Ovary (tissue), 3 donors: ENCODE measurements at regions not wholly inside any gene's neighbourhood (a gene's known extent, or its start where the extent isn't known, plus 50 kb on each side); places are given as distances from the start of the nearest gene placed in this dataset.

Source experiments
- CTCF ChIP-seq, 3 donors: fragments of 450-650 bp in 2 of 3; fragments of 200-600 bp in 1 of 3; IDR thresholded peaks; one replicate each; pipeline versions ENCODE4 v1.5.1 to v1.8.0; 2016 to 2022; ENCODE audit warnings: antibody characterized with exemption in 3 of 3, mild to moderate bottlenecking in 1 of 3
- POLR2A ChIP-seq: fragments of 450-650 bp; IDR thresholded peaks from one replicate; pipeline ENCODE4 v1.6.1; 2017; ENCODE audit warnings: antibody characterized with exemption, mild to moderate bottlenecking, moderate library complexity
- donor health status: DM: no; HTN: no; CAD: no.

- no peak for TF ChIP-seq POLR2A
- TF ChIP-seq CTCF (IDR thresholded peaks at IDR 0.05) = no peak
These were observed 402.5 kb upstream of the ETAA1 start for GRCh38 chr2:66994654-66995053.
